B cell (primary cell): ENCODE measurements at regions not wholly inside any gene's neighbourhood (a gene's known extent, or its start where the extent isn't known, plus 50 kb on each side); places are given as distances from the start of the nearest gene placed in this dataset.

Experiments used
- CTCF ChIP-seq: fragments of 200-600 bp; IDR thresholded peaks from one replicate; pipeline ENCODE4 v1.8.0; 2022; ENCODE audit warnings: antibody characterized with exemption, mild to moderate bottlenecking
- EZH2 ChIP-seq: IDR thresholded peaks from 2 replicates; pipeline ENCODE4 v1.6.1; 2012; ENCODE audit warnings: borderline replicate concordance, low read depth, mild to moderate bottlenecking, moderate library complexity, low read length; ENCODE audit not compliant: insufficient read depth, poor library complexity, severe bottlenecking

DNA sequence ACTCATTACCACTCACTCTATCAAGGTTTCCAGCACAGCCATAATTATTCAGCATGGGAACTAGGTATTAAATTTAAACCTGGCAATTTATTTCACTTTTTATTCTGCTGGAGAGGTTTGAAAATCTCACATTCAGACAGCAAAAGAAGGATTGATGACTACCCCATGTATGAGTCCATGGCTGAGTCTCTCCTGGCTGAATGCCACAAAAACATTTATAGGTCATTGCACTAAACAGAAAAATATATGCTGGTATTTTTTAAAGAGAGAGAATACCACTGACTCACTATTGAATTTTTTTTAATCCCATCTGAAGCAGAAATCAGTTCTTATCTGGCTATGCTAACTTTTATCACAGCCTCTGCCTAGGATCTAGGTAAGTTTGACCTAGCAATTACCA, 336.3 kb downstream of the PPP1R3A start:
- TF ChIP-seq CTCF: no peak
- TF ChIP-seq EZH2: no peak
